GM21576 (cell line): ENCODE measurements at regions not wholly inside any gene's neighbourhood (a gene's known extent, or its start where the extent isn't known, plus 50 kb on each side); places are given as distances from the start of the nearest gene placed in this dataset.
"Not testable (repeated sequence)": the region's sequence is repeated elsewhere in the genome, so short reads cannot be mapped to it uniquely, and the experiment has no call there.

Experiments
- ATAC-seq: cut with Tn5 transposase; IDR thresholded peaks from one replicate; pipeline ENCODE4 v1.9.1; 2021; ENCODE audit warnings: mild to moderate bottlenecking, moderate library complexity; ENCODE audit not compliant: unreplicated experiment

- no peak for ATAC-seq
Measured at GRCh38 chr10:21406595-21407193, 118.8 kb downstream of the SKIDA1 start.

- ATAC-seq, result no peak
Measured at GRCh38 chr10:21405981-21406380, 119.5 kb downstream of the SKIDA1 start.

DNA sequence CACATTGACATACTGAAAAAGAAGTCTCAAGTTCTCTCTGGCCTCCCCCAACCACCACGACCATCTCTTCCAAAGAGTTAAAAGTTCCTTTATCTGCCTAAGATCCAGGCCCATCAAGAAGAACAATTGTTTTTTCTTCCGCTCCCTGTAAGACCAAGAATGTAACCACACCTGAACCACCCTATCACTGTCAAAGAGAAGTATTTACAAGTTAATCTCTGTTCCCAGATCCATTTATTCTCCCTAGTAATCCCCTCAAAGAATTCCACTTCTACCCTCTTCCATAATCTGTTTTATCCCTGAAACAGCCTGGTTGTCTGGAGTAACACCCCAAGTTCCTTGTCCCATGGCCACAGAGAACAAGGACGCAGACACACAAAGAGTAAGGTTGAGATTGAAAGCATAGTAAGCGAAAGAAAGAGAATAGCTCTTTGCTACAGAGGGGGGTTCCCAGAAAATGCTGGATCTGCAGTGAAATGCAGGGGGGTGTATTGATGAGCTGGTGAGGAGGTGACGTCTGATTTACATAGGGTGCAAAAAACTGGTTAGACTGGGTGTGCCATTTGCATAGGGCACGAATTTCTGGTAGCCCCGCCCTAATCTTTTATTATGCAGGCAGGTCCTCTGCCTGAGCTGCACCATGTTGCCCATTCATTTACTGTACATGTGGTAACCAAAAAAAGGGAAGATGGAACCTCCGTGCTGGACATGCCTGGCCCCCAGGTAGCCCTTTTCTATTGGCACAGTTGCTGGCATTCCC is 122.0 kb downstream of the SKIDA1 start:
- no peak for ATAC-seq

DNA sequence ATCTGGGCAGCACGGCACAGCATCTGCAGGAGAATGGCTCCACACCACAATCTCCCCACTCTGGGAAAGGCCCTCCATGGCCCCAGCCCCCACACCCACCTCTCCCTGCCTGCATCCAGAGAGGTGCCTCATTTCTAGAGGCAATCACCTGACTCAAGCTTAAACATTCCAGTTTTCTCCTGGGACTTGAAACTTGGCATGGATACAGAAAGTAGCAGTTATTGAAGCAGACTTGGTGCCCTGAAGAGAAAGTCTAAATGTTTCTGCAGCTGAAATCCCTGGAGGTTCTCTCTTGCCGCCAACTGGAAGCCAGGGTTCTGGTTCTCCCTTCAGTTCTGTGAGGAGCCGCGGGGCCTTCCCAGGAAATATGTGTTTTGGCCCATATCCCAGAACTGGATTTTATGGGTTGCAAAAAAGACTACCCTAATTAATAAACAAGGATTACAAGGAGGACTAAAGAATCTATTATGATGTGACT is 122.8 kb downstream of the SKIDA1 start:
- no peak for ATAC-seq

DNA sequence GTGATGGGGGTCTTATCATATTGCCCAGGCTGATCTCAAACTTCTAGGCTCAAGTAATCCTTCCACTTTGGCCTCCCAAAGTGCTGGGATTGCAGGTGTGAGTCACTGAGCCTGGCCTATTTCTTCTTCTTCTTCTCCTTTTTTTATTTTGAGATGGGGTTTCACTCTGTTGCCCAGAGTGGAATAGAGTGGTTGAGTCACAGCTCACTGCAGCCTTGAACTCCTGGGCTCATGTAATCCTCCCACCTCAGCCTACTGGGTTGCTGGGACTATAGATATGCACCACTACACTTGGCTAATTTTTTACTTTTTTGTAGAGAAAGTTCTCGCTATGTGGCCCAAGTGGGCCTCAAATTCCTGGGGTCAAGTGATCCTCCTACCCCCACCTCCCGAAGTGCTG is 124.3 kb downstream of the SKIDA1 start:
- no peak for ATAC-seq

DNA sequence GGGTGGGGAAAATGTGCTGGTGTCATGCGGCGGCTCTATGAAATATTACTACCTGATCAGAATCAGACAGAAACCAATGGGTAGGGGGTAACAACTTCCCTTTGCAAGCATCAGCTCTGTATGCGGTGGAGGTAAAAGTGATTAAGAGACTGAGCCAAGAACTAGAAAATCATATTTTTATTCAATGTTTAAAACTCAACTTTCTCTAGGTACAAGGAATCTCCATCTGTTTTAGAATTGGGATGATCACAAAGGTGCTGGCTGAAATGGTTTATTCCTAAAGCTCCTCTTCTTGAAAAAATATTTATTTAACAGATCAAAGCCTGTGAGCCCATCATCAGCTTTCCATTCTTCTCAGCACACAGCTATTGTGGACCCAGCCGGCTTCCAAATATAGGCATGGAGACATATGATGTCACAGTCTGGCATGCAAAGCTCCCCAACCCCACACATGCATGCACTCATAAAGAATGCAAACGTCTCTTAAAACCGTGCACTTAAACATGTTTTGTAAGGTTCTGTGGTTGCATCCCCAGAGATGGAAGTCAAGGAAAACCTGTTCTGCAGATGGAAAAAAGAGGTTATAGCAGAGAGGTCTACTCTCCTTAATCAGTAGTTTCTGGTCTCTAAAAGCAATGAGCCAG is 126.0 kb downstream of the SKIDA1 start:
- no peak for ATAC-seq

- ATAC-seq, result no peak
Measured at GRCh38 chr10:21398563-21399231, 126.8 kb downstream of the SKIDA1 start.

DNA sequence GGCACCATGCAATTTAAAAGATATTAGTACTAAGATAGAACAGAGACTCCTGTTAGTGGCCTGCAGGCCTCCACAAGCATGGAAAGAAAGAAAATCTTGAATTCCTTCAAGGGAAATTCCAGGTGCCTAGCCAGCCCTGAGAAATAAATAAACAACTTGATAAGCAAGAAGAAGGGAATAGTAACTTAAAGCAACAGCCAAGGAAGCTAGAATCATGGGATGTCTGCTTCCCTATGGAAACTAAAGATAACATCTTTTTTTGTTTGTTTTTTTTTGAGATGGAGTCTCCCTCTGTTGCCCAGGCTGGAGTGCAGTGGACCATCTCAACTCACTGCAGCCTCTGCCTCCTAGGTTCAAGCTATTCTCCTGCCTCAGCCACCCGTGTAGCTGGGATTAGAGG is 128.6 kb downstream of the SKIDA1 start:
- ATAC-seq, result no peak

- ATAC-seq, result no peak
Measured at GRCh38 chr10:21393931-21394330, 131.6 kb downstream of the SKIDA1 start.

DNA sequence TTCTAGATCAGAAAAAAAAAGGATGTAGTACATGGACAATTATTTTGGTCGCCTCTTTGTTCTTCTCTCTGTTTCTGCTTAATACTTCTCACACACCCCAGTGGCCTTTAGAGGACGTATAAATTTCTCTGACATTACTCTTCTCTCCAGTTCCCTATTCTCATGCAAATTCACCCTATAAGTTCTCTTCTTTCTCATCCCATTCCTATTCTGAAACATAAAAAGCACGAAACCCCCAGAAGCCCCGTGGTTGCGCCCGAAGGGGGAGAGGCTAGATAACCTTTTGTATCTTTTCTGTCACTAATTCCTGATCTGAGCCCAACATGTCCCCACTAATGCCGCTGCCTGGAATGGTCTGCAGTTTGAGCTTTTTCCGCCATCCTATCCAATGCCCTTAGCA is 136.9 kb downstream of the SKIDA1 start:
- ATAC-seq, result no peak

GRCh38 chr10:21387868-21388267 is 137.6 kb downstream of the SKIDA1 start:
- no peak for ATAC-seq

DNA sequence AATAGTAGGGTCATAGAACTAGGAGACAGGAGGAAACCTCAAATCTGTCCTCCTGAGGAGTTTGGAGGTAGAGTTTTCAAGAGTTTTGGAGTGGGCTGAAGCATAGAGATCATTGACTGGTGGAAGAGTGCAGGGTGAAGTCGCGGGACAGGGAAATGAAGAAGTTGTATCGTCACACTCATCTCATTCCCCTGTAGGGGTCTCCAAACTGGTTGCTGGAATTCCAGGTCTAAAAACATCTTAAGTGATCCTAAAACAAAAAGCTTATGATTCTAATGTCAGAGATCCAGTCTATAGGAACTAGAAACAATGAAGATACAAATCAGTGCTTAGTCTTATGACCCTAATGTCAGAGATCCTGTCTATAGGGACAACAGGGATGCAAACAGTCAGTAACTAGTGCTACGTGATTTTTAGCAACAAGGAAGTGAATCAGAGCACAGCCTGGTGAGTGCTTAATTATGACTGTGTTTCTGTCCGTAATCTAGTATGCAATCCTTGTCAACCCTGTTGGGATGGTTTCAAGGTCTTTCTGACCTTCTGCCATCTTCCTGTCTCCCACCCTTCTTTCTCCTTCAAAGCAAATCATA is 139.4 kb downstream of the SKIDA1 start:
- ATAC-seq, result no peak

DNA sequence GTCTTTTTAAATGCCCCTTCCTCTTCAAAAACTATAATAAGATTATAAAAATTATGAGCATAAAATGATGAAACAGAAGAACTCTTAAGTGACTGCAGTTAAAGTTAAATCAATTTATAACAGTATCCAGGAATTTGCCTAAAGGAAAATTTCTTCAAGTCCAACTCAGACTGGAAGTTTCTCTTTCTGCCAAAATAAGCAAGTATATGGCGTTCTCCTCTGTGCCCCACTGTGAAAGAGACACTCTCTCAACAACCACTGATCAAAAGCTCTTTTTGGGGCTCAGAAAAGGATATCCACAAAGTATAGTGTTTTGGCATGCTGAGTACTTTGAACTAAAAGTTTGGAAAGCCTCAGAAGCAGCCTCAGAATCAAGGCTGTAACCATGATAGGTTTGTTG is 139.9 kb downstream of the SKIDA1 start:
- no peak for ATAC-seq

DNA sequence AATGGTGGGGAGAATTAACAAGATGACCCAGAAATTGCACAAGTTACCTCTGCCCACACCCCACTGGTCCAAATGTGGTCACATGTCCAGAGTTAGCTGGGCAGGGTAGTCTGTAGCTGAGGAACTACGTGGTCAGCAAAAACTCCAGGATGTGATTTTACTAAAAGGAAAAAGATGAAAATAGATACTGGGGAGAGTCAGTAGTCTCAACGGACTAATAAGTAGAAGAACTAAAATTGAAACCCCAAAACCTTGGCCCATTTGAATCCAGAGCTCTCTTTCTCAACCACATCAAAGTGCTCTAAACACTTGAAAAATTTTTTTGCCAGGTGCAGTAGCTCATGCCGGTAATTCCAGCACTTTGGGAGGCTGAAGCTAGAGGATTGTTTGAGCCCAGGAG is 146.3 kb downstream of the SKIDA1 start:
- no peak for ATAC-seq

DNA sequence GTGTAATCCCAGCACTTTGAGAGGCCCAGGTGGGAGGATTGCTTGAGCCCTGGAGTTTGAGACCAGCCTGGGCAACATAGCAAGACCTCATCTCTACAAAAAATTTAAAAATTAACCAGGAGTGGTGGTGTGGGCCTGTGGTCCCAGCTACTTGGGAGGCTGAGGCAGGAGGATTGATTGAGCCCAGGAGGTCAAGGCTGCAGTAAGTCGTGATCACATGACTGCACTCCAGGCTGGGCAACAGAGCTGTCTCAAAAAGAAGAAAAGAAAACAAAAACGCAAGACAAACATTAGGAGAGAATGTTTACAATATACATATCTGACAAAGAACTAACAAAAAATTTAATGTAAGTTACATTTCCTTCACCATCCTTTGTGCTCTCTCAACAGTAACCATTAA is 150.2 kb downstream of the SKIDA1 start:
- ATAC-seq, result not testable (repeated sequence)

DNA sequence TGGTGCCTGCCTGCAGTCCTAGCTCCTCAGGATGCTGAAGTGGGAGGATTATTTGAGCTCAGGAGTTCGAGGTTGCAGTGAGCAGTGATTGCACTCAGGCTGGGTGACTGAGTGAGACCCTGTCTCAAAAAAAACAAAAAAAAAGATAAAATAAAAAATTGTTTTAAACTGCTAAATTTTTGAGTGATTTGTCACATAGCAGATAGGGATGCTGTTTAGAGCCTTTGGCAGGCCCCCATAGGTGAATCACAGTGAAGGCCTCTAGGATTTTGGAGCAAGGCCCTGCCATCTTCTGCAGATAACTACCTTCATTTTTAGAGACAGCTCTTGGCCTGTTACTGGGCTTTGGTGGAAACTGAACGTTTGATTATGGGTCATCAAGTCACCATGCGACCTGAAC is 151.6 kb downstream of the SKIDA1 start:
- ATAC-seq, result not testable (repeated sequence)

- ATAC-seq, result peak; percentile 79
Measured at GRCh38 chr10:21372651-21373410, 152.7 kb downstream of the SKIDA1 start.

DNA sequence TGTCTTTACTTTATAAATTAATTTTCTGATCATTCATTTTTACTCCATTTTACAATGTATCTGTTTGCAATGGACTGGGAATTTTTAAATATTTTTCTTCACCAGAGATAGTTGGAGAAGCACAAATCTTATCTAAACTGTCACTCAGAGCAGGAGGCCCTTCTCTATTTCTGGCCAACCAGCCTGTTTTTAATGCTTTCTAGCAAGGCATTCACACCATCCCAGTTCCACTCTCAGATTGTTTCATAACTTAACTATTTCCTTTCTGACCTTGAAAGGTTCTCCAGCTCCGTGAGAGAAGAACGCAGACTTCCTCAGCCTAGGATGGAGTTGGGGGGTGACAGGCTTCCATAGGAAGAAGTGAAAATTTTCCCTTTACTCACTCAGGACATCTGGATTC is 155.8 kb downstream of the SKIDA1 start:
- ATAC-seq, result no peak

GRCh38 chr10:21368728-21369425 is 156.6 kb downstream of the SKIDA1 start:
- ATAC-seq, result no peak
